ENCODE measurements at regions not wholly inside any gene's neighbourhood (a gene's known extent, or its start where the extent isn't known, plus 50 kb on each side); places are given as distances from the start of the nearest gene placed in this dataset.
"Not testable (repeated sequence)": the region's sequence is repeated elsewhere in the genome, so short reads cannot be mapped to it uniquely, and the experiment has no call there.

DNA sequence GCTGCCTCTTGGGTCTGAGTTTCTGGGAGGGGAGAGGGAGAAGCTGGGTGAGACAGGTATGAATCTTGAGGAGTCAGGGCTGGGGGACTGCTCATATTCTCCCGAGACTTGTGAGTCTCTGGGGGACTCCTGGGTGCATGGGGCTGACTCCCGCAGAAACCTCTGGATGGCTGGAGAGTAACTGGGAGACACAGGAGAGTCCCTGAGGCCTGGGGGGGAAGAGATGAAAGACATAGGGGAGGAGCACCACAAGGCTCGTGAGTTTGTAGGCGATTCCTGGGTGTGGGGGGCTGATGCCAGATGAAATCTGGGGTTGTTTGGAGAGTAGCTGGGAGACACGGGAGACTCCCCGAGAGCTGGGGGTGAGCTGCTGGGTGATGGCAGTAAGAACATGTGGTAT is 120.4 kb upstream of the ANKRD30BL start:
- TF ChIP-seq, protein P1, sequence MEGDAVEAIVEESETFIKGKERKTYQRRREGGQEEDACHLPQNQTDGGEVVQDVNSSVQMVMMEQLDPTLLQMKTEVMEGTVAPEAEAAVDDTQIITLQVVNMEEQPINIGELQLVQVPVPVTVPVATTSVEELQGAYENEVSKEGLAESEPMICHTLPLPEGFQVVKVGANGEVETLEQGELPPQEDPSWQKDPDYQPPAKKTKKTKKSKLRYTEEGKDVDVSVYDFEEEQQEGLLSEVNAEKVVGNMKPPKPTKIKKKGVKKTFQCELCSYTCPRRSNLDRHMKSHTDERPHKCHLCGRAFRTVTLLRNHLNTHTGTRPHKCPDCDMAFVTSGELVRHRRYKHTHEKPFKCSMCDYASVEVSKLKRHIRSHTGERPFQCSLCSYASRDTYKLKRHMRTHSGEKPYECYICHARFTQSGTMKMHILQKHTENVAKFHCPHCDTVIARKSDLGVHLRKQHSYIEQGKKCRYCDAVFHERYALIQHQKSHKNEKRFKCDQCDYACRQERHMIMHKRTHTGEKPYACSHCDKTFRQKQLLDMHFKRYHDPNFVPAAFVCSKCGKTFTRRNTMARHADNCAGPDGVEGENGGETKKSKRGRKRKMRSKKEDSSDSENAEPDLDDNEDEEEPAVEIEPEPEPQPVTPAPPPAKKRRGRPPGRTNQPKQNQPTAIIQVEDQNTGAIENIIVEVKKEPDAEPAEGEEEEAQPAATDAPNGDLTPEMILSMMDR (IDR thresholded peaks at IDR 0.05) = not testable (repeated sequence)
- TF ChIP-seq POLR2A (IDR thresholded peaks at IDR 0.05) = not testable (repeated sequence)
